Transverse colon (tissue), 4 donors: ENCODE measurements at regions not wholly inside any gene's neighbourhood (a gene's known extent, or its start where the extent isn't known, plus 50 kb on each side); places are given as distances from the start of the nearest gene placed in this dataset.

Experiments used
- DNase-seq: peaks from one replicate; pipeline ENCODE4 v3.0.0-alpha.2; 2019
- H3K27ac ChIP-seq, 4 donors: fragments of 200-600 bp; sonication (generic); 2 replicates each; pipeline ENCODE4 v1.5.1; 2016 to 2018; ENCODE audit warnings: inconsistent platforms in 4 of 4
- H3K27me3 ChIP-seq: fragments of 200-600 bp; sonication (generic); 2 replicates; pipeline ENCODE4 v1.5.1; 2017; ENCODE audit warnings: inconsistent platforms
- H3K36me3 ChIP-seq, 4 donors: fragments of 200-600 bp; sonication (generic); 2 replicates each; pipeline ENCODE4 v1.5.1; 2017 to 2019; ENCODE audit warnings: inconsistent platforms in 4 of 4
- H3K4me1 ChIP-seq, 4 donors: fragments of 200-600 bp; sonication (generic); 2 replicates each; pipeline ENCODE4 v1.5.1; 2017 to 2020; ENCODE audit warnings: inconsistent platforms in 4 of 4
- H3K4me3 ChIP-seq, 4 donors: fragments of 200-600 bp; sonication (generic); 1 replicate in 1 of 4; 2 replicates in 3 of 4; pipeline versions ENCODE4 v1.5.1 to v1.6.1; 2017 to 2019; ENCODE audit warnings: inconsistent platforms in 4 of 4
- H3K9me3 ChIP-seq, 2 donors: fragments of 200-600 bp; sonication (generic); 2 replicates each; pipeline ENCODE4 v1.5.1; 2017 to 2019; ENCODE audit warnings: inconsistent platforms in 2 of 2
- CTCF ChIP-seq, 5 experiments: fragments of 200-600 bp in 3 of 5; fragments of 450-650 bp in 2 of 5; sonication (generic) in 3 of 5; IDR thresholded peaks; 1 replicate in 2 of 5; 2 replicates in 3 of 5; pipeline ENCODE4 v1.5.1; 2016 to 2017; ENCODE audit warnings: antibody characterized with exemption in 5 of 5, inconsistent platforms in 3 of 5, mild to moderate bottlenecking in 2 of 5, moderate library complexity in 1 of 5
- EP300 ChIP-seq: sonication (generic); formaldehyde crosslinking; IDR thresholded peaks from one replicate; pipeline ENCODE4 v1.6.1; 2017; ENCODE audit warnings: antibody characterized with exemption, low read depth
- POLR2A ChIP-seq: fragments of 450-650 bp; IDR thresholded peaks from one replicate; pipeline ENCODE4 v1.6.1; 2016; ENCODE audit warnings: antibody characterized with exemption, mild to moderate bottlenecking, moderate library complexity
- POLR2AphosphoS5 ChIP-seq, 3 donors: sonication (generic); formaldehyde crosslinking; IDR thresholded peaks; one replicate each; pipeline ENCODE4 v1.6.1; 2016; ENCODE audit warnings: antibody characterized with exemption in 3 of 3
- WGBS, 2 donors: methylation state at CpG; one replicate each; pipeline ENCODE4 v1.1.5; 2018; ENCODE audit warnings: low coverage in 1 of 2; 5-methylcytosine and 5-hydroxymethylcytosine counted together
- in situ Hi-C, 4 donors: fragments of 200-750 bp; cut with MboI; loops; one replicate each; pipeline versions ENCODE4 v1.15.0 to v1.15.1; 2017; ENCODE audit warnings: low sequenced_read_pairs in 3 of 4, low pct_ligation_motif_present in 1 of 4, low pct_unique_long_range_greater_than_20kb in 1 of 4
- intact Hi-C: fragments of 100-400 bp; cut with DNase I; formaldehyde crosslinking; loops from one replicate; pipeline ENCODE4 v1.15.1; 2023; ENCODE audit warnings: low total_unique reads

GRCh38 chr13:97712770-97713169 is 240.7 kb upstream of the IPO5 start:
- in situ Hi-C loops (no loop called here), intact Hi-C loops (no loop called here)
- no peak for TF ChIP-seq POLR2AphosphoS5 (IDR thresholded peaks at IDR 0.05)
- no peak for TF ChIP-seq POLR2A
- no peak for TF ChIP-seq CTCF (IDR thresholded peaks at IDR 0.05)
- TF ChIP-seq EP300 = no peak
- H3K27ac ChIP-seq = no peak overlapping the region
- WGBS, 2 donors = 77 to 100% methylated on average over 1 of the region's 1 CpG
- H3K9me3 ChIP-seq = peaks cover 0 to 4% of the 10 kb centered on the region in 2 donors
- H3K4me3 ChIP-seq = no peak overlapping the region
- no peak for DNase-seq
- no peaks in the 10 kb centered on the region for H3K4me1 ChIP-seq
- no peaks in the 10 kb centered on the region for H3K36me3 ChIP-seq
- H3K27me3 ChIP-seq = no peaks in the 10 kb centered on the region

- peaks cover 0 to 4% of the 10 kb centered on the region in 2 donors for H3K9me3 ChIP-seq
- H3K27me3 ChIP-seq = no peaks in the 10 kb centered on the region
- intact Hi-C loops (no loop called here), in situ Hi-C loops (no loop called here)
- DNase-seq = no peak
- H3K27ac ChIP-seq = no peak overlapping the region
- TF ChIP-seq POLR2A (no peak), POLR2AphosphoS5 (IDR thresholded peaks at IDR 0.05) (no peak), EP300 (no peak), CTCF (IDR thresholded peaks at IDR 0.05) (no peak)
- no peak overlapping the region for H3K4me3 ChIP-seq
- no peaks in the 10 kb centered on the region for H3K36me3 ChIP-seq
- H3K4me1 ChIP-seq = no peaks in the 10 kb centered on the region
These were observed 237.7 kb upstream of the IPO5 start for GRCh38 chr13:97715763-97716162.

GRCh38 chr13:97716746-97717145 is 236.7 kb upstream of the IPO5 start:
- intact Hi-C loops (no loop called here), in situ Hi-C loops (no loop called here)
- TF ChIP-seq EP300 = no peak
- TF ChIP-seq CTCF (IDR thresholded peaks at IDR 0.05) = no peak

GRCh38 chr13:97719736-97720135 is 233.7 kb upstream of the IPO5 start:
- no peak overlapping the region for H3K4me3 ChIP-seq
- TF ChIP-seq POLR2A (no peak), CTCF (IDR thresholded peaks at IDR 0.05) (no peak), POLR2AphosphoS5 (IDR thresholded peaks at IDR 0.05) (no peak), EP300 (no peak)
- intact Hi-C loops (no loop called here), in situ Hi-C loops (no loop called here)
- DNase-seq = no peak
- no peaks in the 10 kb centered on the region for H3K9me3 ChIP-seq
- H3K27ac ChIP-seq = no peak overlapping the region
- 63 to 82% methylated on average over 3 of the region's 3 CpGs for WGBS, 2 donors
- H3K36me3 ChIP-seq = no peaks in the 10 kb centered on the region
- no peaks in the 10 kb centered on the region for H3K4me1 ChIP-seq
- H3K27me3 ChIP-seq = no peaks in the 10 kb centered on the region

More at GRCh38 chr13:97716746-97717145, 236.7 kb upstream of the IPO5 start:
- H3K27me3 ChIP-seq = no peaks in the 10 kb centered on the region
- no peak overlapping the region for H3K4me3 ChIP-seq
- peaks cover 0 to 4% of the 10 kb centered on the region in 2 donors for H3K9me3 ChIP-seq
- no peak overlapping the region for H3K27ac ChIP-seq
- no peaks in the 10 kb centered on the region for H3K4me1 ChIP-seq
- 72% methylated on average over 2 of the region's 2 CpGs; no CpG with 5 or more reads in 1 of the 2 donors for WGBS, 2 donors
- no peaks in the 10 kb centered on the region for H3K36me3 ChIP-seq
- DNase-seq = no peak
